OCI-LY3 (cell line): ENCODE measurements at regions not wholly inside any gene's neighbourhood (a gene's known extent, or its start where the extent isn't known, plus 50 kb on each side); places are given as distances from the start of the nearest gene placed in this dataset.

Experiments used
- H2AFZ ChIP-seq: fragments of 200-600, 300-600 bp; shearing (Covaris generic); 2 replicates; pipeline ENCODE4 v1.6.0; 2014; ENCODE audit warnings: antibody characterized with exemption, low read depth, low read length
- H3K27ac ChIP-seq: fragments of 200-600, 300-600 bp; sonication (generic); 2 replicates; pipeline ENCODE4 v1.5.1; 2014; ENCODE audit warnings: mild to moderate bottlenecking, low read length, moderate library complexity, mixed read lengths
- H3K27me3 ChIP-seq: fragments of 200-600, 300-600 bp; sonication (generic); 2 replicates; pipeline ENCODE4 v1.6.1; 2014; ENCODE audit warnings: low read depth, low read length, mixed read lengths
- H3K36me3 ChIP-seq: fragments of 200-600, 300-600 bp; sonication (generic); replicated peaks from 2 replicates; pipeline ENCODE3; 2014; ENCODE audit warnings: low read depth, low read length, mixed read lengths
- H3K4me1 ChIP-seq: fragments of 300-600, 200-600 bp; sonication (generic); 2 replicates; pipeline ENCODE4 v1.6.1; 2014; ENCODE audit warnings: low read length, mixed read lengths
- H3K4me2 ChIP-seq: fragments of 200-600, 300-600 bp; sonication (generic); 2 replicates; pipeline ENCODE4 v1.6.1; 2014; ENCODE audit warnings: low read length, mixed read lengths
- H3K4me3 ChIP-seq: fragments of 300-600, 200-600 bp; sonication (generic); 2 replicates; pipeline ENCODE4 v1.5.1; 2014; ENCODE audit warnings: antibody characterized with exemption, mild to moderate bottlenecking, low read length, moderate library complexity
- H3K79me2 ChIP-seq: fragments of 300-600, 200-600 bp; shearing (Covaris generic); 2 replicates; pipeline ENCODE4 v1.6.1; 2014; ENCODE audit warnings: mild to moderate bottlenecking, low read length, mixed read lengths
- H3K9ac ChIP-seq: fragments of 300-600, 200-600 bp; shearing (Covaris generic); 2 replicates; pipeline ENCODE4 v1.6.0; 2014; ENCODE audit warnings: mild to moderate bottlenecking, low read length, moderate library complexity
- H3K9me3 ChIP-seq: fragments of 200-600, 300-600 bp; shearing (Covaris generic); 2 replicates; pipeline ENCODE4 v1.6.1; 2014; ENCODE audit warnings: low read length, mixed read lengths; ENCODE audit not compliant: insufficient read depth
- H4K20me1 ChIP-seq: fragments of 200-600, 300-600 bp; sonication (generic); 2 replicates; pipeline ENCODE4 v1.6.1; 2016; ENCODE audit warnings: low read length, mixed read lengths; ENCODE audit not compliant: insufficient read depth
- EZH2phosphoT487 ChIP-seq: fragments of 200-600 bp; shearing (Covaris generic); IDR thresholded peaks from 2 replicates; pipeline ENCODE4 v1.6.1; 2018; ENCODE audit warnings: antibody characterized with exemption, mixed run types, low read depth
- TF ChIP-seq, protein P1 (sequence below): fragments of 200-600, 300-600 bp; sonication (generic); IDR thresholded peaks from 2 replicates; pipeline ENCODE4 v1.5.1; 2014; ENCODE audit warnings: antibody characterized with exemption, low read length, low read depth

DNA sequence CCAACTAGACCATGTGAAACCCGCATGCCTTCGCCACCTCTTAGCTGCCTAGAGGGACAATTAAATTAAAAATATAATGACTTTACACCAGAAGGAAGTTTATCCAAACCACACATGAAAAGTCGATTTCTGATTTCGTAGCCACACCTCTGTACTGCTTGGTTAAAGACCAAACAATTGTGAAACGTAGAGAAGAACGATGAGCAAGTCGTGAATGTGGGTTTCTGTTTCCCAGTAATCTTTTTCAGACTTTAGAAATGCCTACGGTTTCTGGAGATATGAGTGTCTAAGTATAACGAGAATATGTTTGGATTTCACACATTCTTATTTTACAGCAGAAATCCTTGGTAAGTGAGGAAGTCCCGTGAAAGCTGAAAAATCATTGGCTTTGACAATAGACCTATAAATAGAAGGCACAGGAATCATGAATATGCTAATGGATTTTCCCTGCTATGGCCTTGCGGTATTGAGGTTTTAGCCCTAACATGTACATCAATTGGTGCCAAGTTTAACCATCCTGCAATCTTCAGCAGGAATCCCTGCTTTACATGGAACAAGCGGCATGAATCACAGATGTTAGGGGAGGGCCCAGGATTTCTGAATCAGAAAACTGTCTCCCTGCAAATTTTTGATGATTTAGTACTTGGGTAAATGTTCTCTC lies 105.6 kb downstream of the TTC32 start:
- Histone ChIP-seq H3K4me2 (no peak overlapping the region), H4K20me1 (no peaks in the 10 kb centered on the region), H3K79me2 (no peaks in the 10 kb centered on the region), H3K9ac (no peak overlapping the region), H2AFZ (no peak overlapping the region), H3K4me3 (no peak overlapping the region), H3K27me3 (0 out of 2 replicates have a peak, but pooled peaks cover 9% of the 10 kb centered on the region), H3K27ac (no peak overlapping the region), H3K9me3 (no peaks in the 10 kb centered on the region), H3K36me3 (no peaks in the 10 kb centered on the region), H3K4me1 (no peaks in the 10 kb centered on the region)
- no peak for TF ChIP-seq EZH2phosphoT487
- TF ChIP-seq, protein P1, sequence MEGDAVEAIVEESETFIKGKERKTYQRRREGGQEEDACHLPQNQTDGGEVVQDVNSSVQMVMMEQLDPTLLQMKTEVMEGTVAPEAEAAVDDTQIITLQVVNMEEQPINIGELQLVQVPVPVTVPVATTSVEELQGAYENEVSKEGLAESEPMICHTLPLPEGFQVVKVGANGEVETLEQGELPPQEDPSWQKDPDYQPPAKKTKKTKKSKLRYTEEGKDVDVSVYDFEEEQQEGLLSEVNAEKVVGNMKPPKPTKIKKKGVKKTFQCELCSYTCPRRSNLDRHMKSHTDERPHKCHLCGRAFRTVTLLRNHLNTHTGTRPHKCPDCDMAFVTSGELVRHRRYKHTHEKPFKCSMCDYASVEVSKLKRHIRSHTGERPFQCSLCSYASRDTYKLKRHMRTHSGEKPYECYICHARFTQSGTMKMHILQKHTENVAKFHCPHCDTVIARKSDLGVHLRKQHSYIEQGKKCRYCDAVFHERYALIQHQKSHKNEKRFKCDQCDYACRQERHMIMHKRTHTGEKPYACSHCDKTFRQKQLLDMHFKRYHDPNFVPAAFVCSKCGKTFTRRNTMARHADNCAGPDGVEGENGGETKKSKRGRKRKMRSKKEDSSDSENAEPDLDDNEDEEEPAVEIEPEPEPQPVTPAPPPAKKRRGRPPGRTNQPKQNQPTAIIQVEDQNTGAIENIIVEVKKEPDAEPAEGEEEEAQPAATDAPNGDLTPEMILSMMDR: no peak

DNA sequence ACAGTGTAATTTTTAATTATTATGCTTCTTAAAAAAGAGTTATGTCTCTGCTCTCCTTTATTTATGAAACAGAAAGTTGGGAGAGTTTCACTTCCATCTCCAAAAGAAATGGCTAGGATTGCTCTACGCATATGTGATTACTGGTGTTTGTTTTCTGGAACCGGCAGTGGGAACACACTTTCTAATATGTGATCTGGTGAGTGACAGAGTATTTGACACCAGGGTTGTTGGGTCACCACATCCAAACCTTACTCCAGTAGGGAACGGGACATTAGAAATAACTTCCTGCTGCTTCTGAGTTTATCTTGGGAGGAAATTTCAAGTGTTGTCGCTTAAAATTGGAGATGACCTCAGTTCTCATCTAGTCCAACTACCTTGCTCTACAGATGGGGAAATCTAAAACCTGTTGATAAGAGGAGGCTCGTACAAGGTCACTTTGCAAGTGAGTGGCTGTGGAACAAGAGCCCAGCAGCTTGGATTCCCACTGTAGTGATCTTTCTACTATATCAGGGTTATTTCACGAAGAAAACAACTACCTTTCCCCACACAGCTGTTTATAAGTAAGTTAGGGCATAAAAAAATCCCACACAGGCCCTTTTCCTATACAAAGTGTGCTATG lies 108.5 kb downstream of the TTC32 start:
- Histone ChIP-seq H3K4me3 (no peak overlapping the region), H3K27ac (no peak overlapping the region), H3K9me3 (no peaks in the 10 kb centered on the region), H3K27me3 (0 out of 2 replicates have a peak, but pooled peaks cover 9% of the 10 kb centered on the region), H3K4me2 (no peak overlapping the region), H3K36me3 (no peaks in the 10 kb centered on the region), H3K79me2 (no peaks in the 10 kb centered on the region), H3K9ac (no peak overlapping the region), H3K4me1 (no peaks in the 10 kb centered on the region), H4K20me1 (no peaks in the 10 kb centered on the region), H2AFZ (no peak overlapping the region)
- TF ChIP-seq, protein P1: no peak
- no peak for TF ChIP-seq EZH2phosphoT487

DNA sequence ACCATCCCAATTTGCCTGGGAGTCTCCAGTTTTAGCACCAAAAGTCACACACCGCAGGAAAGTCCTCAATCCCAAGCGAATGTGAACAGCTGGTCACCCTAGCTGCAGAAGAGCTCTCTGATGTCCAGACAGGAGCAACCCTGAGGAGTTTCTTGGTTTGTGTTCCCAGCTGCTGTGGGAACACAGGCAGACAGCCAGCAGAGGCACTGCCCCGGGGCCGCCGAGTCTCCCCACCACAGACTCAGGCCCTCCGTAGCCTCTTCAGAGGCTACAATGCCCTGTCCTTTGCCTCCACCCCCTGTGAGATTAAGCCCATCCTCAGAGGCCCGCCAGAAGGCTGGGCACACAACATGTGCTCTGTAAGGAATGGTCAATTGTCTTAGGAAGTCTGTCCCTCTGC lies 111.5 kb downstream of the TTC32 start:
- Histone ChIP-seq H3K4me1 (peaks cover 8% of the 10 kb centered on the region), H3K4me3 (no peak overlapping the region), H3K27ac (no peak overlapping the region), H3K9ac (no peak overlapping the region), H3K79me2 (no peaks in the 10 kb centered on the region), H3K9me3 (no peaks in the 10 kb centered on the region), H4K20me1 (no peaks in the 10 kb centered on the region), H2AFZ (no peak overlapping the region), H3K4me2 (no peak overlapping the region), H3K27me3 (0 out of 2 replicates have a peak, but pooled peaks cover 9% of the 10 kb centered on the region), H3K36me3 (no peaks in the 10 kb centered on the region)
- TF ChIP-seq, protein P1: no peak
- TF ChIP-seq EZH2phosphoT487: no peak

DNA sequence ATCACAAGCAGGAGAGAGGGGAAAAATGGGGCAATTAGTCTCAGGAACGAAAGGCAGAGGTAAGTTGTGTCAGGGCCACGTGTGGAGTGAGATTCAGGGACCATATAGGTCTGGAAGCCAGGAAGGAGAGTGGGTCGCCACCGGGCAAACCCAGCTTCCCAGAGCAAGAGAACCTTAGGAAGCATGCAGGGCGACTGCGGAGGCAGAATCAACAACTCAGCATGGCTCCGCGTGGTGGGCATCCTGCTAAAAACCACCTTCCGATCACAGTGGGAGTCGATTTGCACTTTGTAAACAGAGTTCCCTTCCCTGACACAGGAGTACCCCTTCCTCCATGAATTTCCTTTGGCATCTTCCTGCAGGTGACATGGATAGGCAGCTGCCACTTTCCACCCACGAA lies 114.6 kb downstream of the TTC32 start:
- no peak overlapping the region for H3K9ac ChIP-seq

More for the DNA sequence above, 114.6 kb downstream of the TTC32 start:
- H3K9me3 ChIP-seq: no peaks in the 10 kb centered on the region
- no peaks in the 10 kb centered on the region for H3K36me3 ChIP-seq
- TF ChIP-seq, protein P1: no peak
- TF ChIP-seq EZH2phosphoT487: no peak
- no peak overlapping the region for H3K4me3 ChIP-seq
- no peak overlapping the region for H3K27ac ChIP-seq
- no peaks in the 10 kb centered on the region for H3K79me2 ChIP-seq
- no peak overlapping the region for H2AFZ ChIP-seq
- H3K4me1 ChIP-seq: peaks cover 8% of the 10 kb centered on the region
- 0 out of 2 replicates have a peak, but pooled peaks cover 6% of the 10 kb centered on the region for H3K27me3 ChIP-seq
- no peaks in the 10 kb centered on the region for H4K20me1 ChIP-seq
- no peak overlapping the region for H3K4me2 ChIP-seq
